ENCODE measurements at regions not wholly inside any gene's neighbourhood (a gene's known extent, or its start where the extent isn't known, plus 50 kb on each side); places are given as distances from the start of the nearest gene placed in this dataset.

- Histone ChIP-seq H3K4me2 (no peak overlapping the region), H3K4me3 (no peak overlapping the region), H3K36me3 (ENCODE audit: insufficient read depth) (no peaks in the 10 kb centered on the region), H3K27me3 (ENCODE audit: insufficient read depth) (no peaks in the 10 kb centered on the region), H3K9me2 (ENCODE audit: insufficient read depth) (no peaks in the 10 kb centered on the region), H3F3A (replicated peaks; ENCODE audit: low read depth) (no peaks in the 10 kb centered on the region), H3K79me2 (replicated peaks; ENCODE audit: insufficient read depth) (no peaks in the 10 kb centered on the region), H2AFZ (no peak overlapping the region), H4K20me1 (replicated peaks; ENCODE audit: insufficient read depth) (no peaks in the 10 kb centered on the region), H3K27ac (ENCODE audit: low read depth) (no peak overlapping the region), H3K4me1 (ENCODE audit: insufficient read depth) (no peaks in the 10 kb centered on the region)
- TF ChIP-seq ZNF462 (CRISPR knock-in tag; IDR thresholded peaks at IDR 0.05) (no peak), CTCF (conservative IDR thresholded peaks at IDR 0.05; ENCODE audit: low read depth in 2 of 2) (no peak), JUNB (IDR thresholded peaks at IDR 0.05; ENCODE audit: unreplicated experiment) (no peak), EZH2 (IDR thresholded peaks at IDR 0.05; ENCODE audit: low read depth, unreplicated experiment) (no peak), ETS1 (IDR thresholded peaks at IDR 0.05) (no peak)
- Mint-ChIP-seq H3K27ac (no peak overlapping the region), H3K4me1 (no peaks in the 10 kb centered on the region), H3K9me3 (no peaks in the 10 kb centered on the region), H3K4me3 (no peak overlapping the region), H3K36me3 (ENCODE audit: low read depth) (no peaks in the 10 kb centered on the region), H3K27me3 (ENCODE audit: insufficient read depth, low read depth, poor library complexity) (peaks cover 3% of the 10 kb centered on the region)
- DNase-seq (ENCODE audit: low spot score) (no peak), ATAC-seq (no peak)
Measured at GRCh38 chr11:32305460-32305859, 129.9 kb downstream of the WT1 start.

All from GM23338 (cell line).